SK-N-SH treated with all-trans-retinoic acid at 6 μM for 48 hours (cell line): ENCODE measurements at regions not wholly inside any gene's neighbourhood (a gene's known extent, or its start where the extent isn't known, plus 50 kb on each side); places are given as distances from the start of the nearest gene placed in this dataset.

Experiments
- ATAC-seq: fragments of 200-7000 bp; cut with Tn5 transposase; 3 replicates; pipeline ENCODE4 v1.9.1; 2020; ENCODE audit warnings: mild to moderate bottlenecking, moderate library complexity
- BACH2 ChIP-seq: fragments of 250-450 bp; sonication (Bioruptor Pico); IDR thresholded peaks from 2 replicates; pipeline ENCODE4 v1.9.0; 2021; ENCODE audit warnings: mild to moderate bottlenecking, borderline replicate concordance
- CSDC2 ChIP-seq: fragments of 250-450 bp; sonication (Bioruptor Pico); IDR thresholded peaks from 2 replicates; pipeline ENCODE4 v1.5.0; 2020; ENCODE audit warnings: mild to moderate bottlenecking, moderate library complexity
- ESRRG ChIP-seq: fragments of 250-450 bp; sonication (Bioruptor Pico); IDR thresholded peaks from 2 replicates; pipeline ENCODE4 v1.6.1; 2021; ENCODE audit warnings: mild to moderate bottlenecking
- GLIS3 ChIP-seq: fragments of 250-450 bp; sonication (Bioruptor Pico); IDR thresholded peaks from 2 replicates; pipeline ENCODE4 v1.5.0; 2020; ENCODE audit warnings: mild to moderate bottlenecking, moderate library complexity
- ISL1 ChIP-seq: fragments of 250-450 bp; sonication (Bioruptor Pico); IDR thresholded peaks from 2 replicates; pipeline ENCODE4 v2.1.2; 2022; ENCODE audit warnings: mild to moderate bottlenecking, moderate library complexity
- OSR1 ChIP-seq: fragments of 250-450 bp; sonication (Bioruptor Pico); IDR thresholded peaks from 2 replicates; pipeline ENCODE4 v1.8.0; 2022; ENCODE audit warnings: moderate library complexity, mild to moderate bottlenecking, inconsistent platforms
- PPARA ChIP-seq: fragments of 250-450 bp; sonication (Bioruptor Pico); IDR thresholded peaks from 2 replicates; pipeline ENCODE4 v1.5.0; 2020; ENCODE audit warnings: mild to moderate bottlenecking, borderline replicate concordance
- RARB ChIP-seq: fragments of 250-450 bp; sonication (Bioruptor Pico); IDR thresholded peaks from 2 replicates; pipeline ENCODE4 v1.8.0; 2021; ENCODE audit warnings: mild to moderate bottlenecking, moderate library complexity
- SNAI2 ChIP-seq: fragments of 250-450 bp; sonication (Bioruptor Pico); IDR thresholded peaks from 2 replicates; pipeline ENCODE4 v1.5.0; 2020; ENCODE audit warnings: mild to moderate bottlenecking, moderate library complexity
- TCF4 ChIP-seq: fragments of 250-450 bp; sonication (Bioruptor Pico); IDR thresholded peaks from 2 replicates; pipeline ENCODE4 v1.8.0; 2021; ENCODE audit warnings: mild to moderate bottlenecking, moderate library complexity, borderline replicate concordance
- TOX ChIP-seq: fragments of 250-450 bp; sonication (Bioruptor Pico); IDR thresholded peaks from 2 replicates; pipeline ENCODE4 v1.8.0; 2021; ENCODE audit warnings: mild to moderate bottlenecking, moderate library complexity, borderline replicate concordance
- ZC3H10 ChIP-seq: fragments of 250-450 bp; sonication (Bioruptor Pico); IDR thresholded peaks from 2 replicates; pipeline ENCODE4 v1.5.1; 2021; ENCODE audit warnings: mild to moderate bottlenecking, moderate library complexity
- ZFP3 ChIP-seq: fragments of 250-450 bp; sonication (Bioruptor Pico); IDR thresholded peaks from 2 replicates; pipeline ENCODE4 v1.5.0; 2020; ENCODE audit warnings: mild to moderate bottlenecking, moderate library complexity
- ZFP30 ChIP-seq: fragments of 450-650 bp; formaldehyde crosslinking; IDR thresholded peaks from 2 replicates; pipeline ENCODE4 v1.5.0; 2022; ENCODE audit warnings: mild to moderate bottlenecking, moderate library complexity
- ZNF70 ChIP-seq: fragments of 450-650 bp; formaldehyde crosslinking; IDR thresholded peaks from 2 replicates; pipeline ENCODE4 v1.5.0; 2020; ENCODE audit warnings: mild to moderate bottlenecking, moderate library complexity
- TF ChIP-seq, protein P1 (sequence below): fragments of 250-450 bp; sonication (Bioruptor Pico); IDR thresholded peaks from 2 replicates; pipeline ENCODE4 v1.5.0; 2020; ENCODE audit warnings: mild to moderate bottlenecking, moderate library complexity
- TF ChIP-seq, protein P2 (sequence below): fragments of 250-450 bp; sonication (Bioruptor Pico); IDR thresholded peaks from 2 replicates; pipeline ENCODE4 v1.5.1; 2020; ENCODE audit warnings: low read depth, mild to moderate bottlenecking, moderate library complexity
- TF ChIP-seq, protein P3 (sequence below): fragments of 250-450 bp; sonication (Bioruptor Pico); IDR thresholded peaks from 2 replicates; pipeline ENCODE4 v1.8.0; 2021; ENCODE audit warnings: low read depth, mild to moderate bottlenecking, moderate library complexity, borderline replicate concordance
- TF ChIP-seq, protein P4 (sequence below): fragments of 250-450 bp; sonication (Bioruptor Pico); IDR thresholded peaks from 2 replicates; pipeline ENCODE4 v1.5.1; 2021; ENCODE audit warnings: mild to moderate bottlenecking, moderate library complexity

DNA sequence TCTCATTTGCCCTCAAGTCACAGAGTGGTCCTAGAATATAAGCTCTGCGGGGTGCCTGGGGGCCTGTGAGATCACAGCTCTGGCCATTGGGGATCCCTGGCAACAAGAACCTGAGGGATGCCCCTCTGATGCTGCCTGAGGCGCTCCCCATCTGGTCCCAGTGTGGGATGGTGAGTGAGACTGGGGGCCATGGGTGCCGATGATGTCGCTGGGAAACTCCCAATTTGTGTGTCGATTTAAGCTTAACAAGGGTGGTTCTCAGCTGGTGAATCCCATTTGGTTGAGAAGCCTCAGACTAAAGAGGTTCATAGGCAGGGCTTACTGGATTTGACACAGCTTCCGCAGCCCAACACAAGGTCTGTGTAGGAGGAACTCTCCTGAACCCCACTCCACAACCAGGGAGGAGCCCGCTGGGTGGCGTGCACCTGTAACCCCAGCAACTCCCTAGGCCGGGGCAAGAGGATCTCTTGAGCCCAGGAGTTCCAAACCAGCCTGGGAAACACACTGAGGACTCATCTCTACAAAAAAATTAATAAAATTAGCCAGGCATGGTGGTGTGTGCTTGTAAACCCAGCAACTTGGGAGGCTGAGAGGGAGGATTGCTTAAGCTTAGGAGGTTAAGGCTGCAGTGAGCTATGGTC, 63.7 kb upstream of the SIAH1 start:
- ATAC-seq, result no peak
- TF ChIP-seq ISL1 (CRISPR knock-in tag) (no peak), TOX (CRISPR knock-in tag) (no peak), SNAI2 (CRISPR knock-in tag) (no peak), OSR1 (CRISPR knock-in tag) (no peak)

DNA sequence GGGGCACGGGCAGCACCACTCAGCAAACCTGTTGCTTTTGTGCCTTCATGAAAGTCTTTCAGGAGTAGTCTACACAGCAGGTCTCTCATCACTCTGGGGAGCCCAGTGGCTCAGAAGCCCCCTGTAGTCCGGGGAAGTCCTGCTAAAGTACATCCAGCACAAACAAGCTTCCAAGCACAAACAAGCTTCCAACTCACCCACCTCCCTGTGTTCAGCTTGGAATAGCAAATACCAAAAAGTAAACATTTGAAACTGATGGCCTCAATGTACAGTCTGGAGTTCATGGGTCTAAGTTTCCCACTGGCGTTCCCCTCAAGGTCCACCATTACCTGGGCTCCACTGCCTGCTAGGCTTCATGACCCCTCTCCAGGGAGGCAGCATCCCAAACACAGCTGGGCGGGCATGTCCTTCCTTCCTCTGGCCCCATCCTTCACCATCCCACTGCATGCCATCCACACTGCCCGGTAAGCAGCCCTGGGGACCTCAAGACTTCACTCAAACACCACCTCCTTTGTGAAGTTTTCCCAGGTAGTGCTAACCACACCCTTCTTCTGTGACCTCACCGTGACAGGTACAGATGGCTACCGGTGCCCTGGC, 62.8 kb upstream of the SIAH1 start:
- no peak for ATAC-seq
- no peak for TF ChIP-seq TCF4 (CRISPR knock-in tag)
- TF ChIP-seq ISL1 (CRISPR knock-in tag), result no peak
- no peak for TF ChIP-seq RARB (CRISPR knock-in tag)
- TF ChIP-seq, protein P1, sequence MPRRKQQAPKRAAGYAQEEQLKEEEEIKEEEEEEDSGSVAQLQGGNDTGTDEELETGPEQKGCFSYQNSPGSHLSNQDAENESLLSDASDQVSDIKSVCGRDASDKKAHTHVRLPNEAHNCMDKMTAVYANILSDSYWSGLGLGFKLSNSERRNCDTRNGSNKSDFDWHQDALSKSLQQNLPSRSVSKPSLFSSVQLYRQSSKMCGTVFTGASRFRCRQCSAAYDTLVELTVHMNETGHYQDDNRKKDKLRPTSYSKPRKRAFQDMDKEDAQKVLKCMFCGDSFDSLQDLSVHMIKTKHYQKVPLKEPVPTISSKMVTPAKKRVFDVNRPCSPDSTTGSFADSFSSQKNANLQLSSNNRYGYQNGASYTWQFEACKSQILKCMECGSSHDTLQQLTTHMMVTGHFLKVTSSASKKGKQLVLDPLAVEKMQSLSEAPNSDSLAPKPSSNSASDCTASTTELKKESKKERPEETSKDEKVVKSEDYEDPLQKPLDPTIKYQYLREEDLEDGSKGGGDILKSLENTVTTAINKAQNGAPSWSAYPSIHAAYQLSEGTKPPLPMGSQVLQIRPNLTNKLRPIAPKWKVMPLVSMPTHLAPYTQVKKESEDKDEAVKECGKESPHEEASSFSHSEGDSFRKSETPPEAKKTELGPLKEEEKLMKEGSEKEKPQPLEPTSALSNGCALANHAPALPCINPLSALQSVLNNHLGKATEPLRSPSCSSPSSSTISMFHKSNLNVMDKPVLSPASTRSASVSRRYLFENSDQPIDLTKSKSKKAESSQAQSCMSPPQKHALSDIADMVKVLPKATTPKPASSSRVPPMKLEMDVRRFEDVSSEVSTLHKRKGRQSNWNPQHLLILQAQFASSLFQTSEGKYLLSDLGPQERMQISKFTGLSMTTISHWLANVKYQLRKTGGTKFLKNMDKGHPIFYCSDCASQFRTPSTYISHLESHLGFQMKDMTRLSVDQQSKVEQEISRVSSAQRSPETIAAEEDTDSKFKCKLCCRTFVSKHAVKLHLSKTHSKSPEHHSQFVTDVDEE (CRISPR knock-in tag), result no peak
- TF ChIP-seq BACH2 (CRISPR knock-in tag), result no peak
- no peak for TF ChIP-seq TOX (CRISPR knock-in tag)
- TF ChIP-seq ZFP3 (CRISPR knock-in tag), result no peak

DNA sequence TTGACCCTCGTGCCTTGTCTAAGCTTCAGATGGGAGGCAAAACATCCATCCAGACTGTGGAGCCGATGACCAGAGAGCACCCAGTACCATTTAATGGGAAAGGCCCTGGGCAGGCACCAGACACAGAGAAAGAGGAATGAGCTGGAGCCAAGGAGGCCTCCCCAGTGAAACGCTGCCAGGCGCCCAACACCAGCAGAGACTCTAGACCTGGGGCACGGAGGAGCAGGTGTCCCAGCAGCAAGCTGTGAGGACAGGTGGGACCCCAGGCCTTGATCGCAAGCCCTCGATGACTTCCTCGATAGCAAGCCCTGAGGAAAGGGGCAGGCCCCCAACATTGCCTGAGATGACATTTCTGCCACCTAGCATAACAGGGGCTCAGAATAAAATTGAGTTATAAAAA, 62.2 kb upstream of the SIAH1 start:
- no peak for ATAC-seq
- TF ChIP-seq ZC3H10 (CRISPR knock-in tag), result no peak

DNA sequence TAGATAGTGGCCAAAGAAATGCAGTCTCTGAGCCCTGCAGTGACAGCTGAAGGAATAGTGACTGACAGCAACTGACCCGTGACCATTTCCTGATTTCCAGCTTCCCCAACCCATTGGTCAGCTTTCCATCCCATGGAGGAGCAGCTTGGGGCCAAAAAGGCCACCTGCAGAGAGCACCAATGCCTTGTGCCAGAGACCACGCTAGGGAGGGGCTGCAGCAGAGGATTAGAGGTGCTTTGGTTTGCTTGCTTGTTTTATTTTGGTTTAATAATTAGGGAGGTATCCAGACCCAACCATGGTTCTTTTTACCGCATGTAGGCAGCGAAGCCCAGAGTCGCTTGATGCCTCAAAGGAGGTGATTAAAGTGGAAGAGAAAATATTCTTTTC, 61.3 kb upstream of the SIAH1 start:
- ATAC-seq, result no peak
- TF ChIP-seq ISL1 (CRISPR knock-in tag), result no peak
- TF ChIP-seq ZC3H10 (CRISPR knock-in tag), result no peak
- TF ChIP-seq TCF4 (CRISPR knock-in tag), result no peak
- TF ChIP-seq, protein P2, sequence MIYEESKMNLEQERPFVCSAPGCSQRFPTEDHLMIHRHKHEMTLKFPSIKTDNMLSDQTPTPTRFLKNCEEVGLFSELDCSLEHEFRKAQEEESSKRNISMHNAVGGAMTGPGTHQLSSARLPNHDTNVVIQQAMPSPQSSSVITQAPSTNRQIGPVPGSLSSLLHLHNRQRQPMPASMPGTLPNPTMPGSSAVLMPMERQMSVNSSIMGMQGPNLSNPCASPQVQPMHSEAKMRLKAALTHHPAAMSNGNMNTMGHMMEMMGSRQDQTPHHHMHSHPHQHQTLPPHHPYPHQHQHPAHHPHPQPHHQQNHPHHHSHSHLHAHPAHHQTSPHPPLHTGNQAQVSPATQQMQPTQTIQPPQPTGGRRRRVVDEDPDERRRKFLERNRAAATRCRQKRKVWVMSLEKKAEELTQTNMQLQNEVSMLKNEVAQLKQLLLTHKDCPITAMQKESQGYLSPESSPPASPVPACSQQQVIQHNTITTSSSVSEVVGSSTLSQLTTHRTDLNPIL (CRISPR knock-in tag), result no peak
- no peak for TF ChIP-seq ESRRG (CRISPR knock-in tag)
- TF ChIP-seq, protein P3, sequence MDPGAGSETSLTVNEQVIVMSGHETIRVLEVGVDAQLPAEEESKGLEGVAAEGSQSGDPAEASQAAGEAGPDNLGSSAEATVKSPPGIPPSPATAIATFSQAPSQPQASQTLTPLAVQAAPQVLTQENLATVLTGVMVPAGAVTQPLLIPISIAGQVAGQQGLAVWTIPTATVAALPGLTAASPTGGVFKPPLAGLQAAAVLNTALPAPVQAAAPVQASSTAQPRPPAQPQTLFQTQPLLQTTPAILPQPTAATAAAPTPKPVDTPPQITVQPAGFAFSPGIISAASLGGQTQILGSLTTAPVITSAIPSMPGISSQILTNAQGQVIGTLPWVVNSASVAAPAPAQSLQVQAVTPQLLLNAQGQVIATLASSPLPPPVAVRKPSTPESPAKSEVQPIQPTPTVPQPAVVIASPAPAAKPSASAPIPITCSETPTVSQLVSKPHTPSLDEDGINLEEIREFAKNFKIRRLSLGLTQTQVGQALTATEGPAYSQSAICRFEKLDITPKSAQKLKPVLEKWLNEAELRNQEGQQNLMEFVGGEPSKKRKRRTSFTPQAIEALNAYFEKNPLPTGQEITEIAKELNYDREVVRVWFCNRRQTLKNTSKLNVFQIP (CRISPR knock-in tag), result no peak
- TF ChIP-seq PPARA (CRISPR knock-in tag), result no peak

DNA sequence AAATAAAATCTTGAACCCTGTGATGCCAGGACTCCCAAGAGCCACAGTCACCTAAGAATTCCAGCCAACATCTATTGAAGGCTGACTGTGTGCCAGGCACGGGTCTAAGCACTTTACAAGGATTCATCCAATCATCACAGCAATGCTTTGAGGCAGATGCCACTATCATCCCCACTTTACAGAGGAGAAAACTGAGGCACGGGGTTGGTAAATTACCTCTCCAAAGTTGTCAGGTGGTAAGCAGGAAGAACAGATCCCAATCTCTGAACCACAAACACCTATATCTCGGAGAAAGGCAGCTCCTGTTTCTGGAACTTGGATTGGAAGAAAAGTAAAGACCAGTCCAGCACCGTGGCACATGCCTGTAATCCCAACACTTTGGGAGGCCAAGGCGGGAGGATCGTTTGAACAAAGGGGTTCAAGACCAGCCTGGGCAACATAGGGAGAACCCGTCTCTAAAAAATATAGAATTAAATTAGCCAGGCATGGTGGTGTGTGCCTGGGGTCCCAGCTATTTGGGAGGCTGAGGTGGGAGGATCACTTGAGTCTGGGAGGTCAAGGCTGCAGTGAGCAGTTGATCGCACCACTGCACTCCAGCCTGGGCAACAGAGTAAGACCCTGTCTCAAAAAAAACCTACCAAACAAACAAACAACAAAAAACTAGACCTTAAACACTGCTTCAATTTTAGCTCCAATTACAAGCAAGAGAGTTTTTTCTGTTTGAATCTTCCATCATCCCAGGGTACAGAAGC, 60.7 kb upstream of the SIAH1 start:
- TF ChIP-seq ISL1 (CRISPR knock-in tag), result no peak
- no peak for TF ChIP-seq ZC3H10 (CRISPR knock-in tag)
- no peak for TF ChIP-seq TOX (CRISPR knock-in tag)
- TF ChIP-seq ZNF70 (CRISPR knock-in tag), result no peak
- no peak for TF ChIP-seq OSR1 (CRISPR knock-in tag)
- TF ChIP-seq CSDC2 (CRISPR knock-in tag), result no peak
- TF ChIP-seq, protein P4, sequence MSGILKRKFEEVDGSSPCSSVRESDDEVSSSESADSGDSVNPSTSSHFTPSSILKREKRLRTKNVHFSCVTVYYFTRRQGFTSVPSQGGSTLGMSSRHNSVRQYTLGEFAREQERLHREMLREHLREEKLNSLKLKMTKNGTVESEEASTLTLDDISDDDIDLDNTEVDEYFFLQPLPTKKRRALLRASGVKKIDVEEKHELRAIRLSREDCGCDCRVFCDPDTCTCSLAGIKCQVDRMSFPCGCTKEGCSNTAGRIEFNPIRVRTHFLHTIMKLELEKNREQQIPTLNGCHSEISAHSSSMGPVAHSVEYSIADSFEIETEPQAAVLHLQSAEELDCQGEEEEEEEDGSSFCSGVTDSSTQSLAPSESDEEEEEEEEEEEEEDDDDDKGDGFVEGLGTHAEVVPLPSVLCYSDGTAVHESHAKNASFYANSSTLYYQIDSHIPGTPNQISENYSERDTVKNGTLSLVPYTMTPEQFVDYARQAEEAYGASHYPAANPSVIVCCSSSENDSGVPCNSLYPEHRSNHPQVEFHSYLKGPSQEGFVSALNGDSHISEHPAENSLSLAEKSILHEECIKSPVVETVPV (CRISPR knock-in tag), result no peak
- no peak for TF ChIP-seq ZFP30 (CRISPR knock-in tag)
- TF ChIP-seq RARB (CRISPR knock-in tag), result no peak
- no peak for TF ChIP-seq ZFP3 (CRISPR knock-in tag)
- TF ChIP-seq PPARA (CRISPR knock-in tag), result no peak
- TF ChIP-seq TCF4 (CRISPR knock-in tag), result no peak
- no peak for TF ChIP-seq GLIS3
- TF ChIP-seq, protein P2 (CRISPR knock-in tag), result no peak
- TF ChIP-seq, all 23 proteins: peak for 0
- no peak for ATAC-seq
